GM12873 (cell line): ENCODE measurements at regions not wholly inside any gene's neighbourhood (a gene's known extent, or its start where the extent isn't known, plus 50 kb on each side); places are given as distances from the start of the nearest gene placed in this dataset.

ENCODE experiments used
- TF ChIP-seq, protein P1 (sequence below): IDR thresholded peaks from 2 replicates; pipeline ENCODE4 v1.5.1; 2012; ENCODE audit warnings: low read depth, mild to moderate bottlenecking, moderate library complexity, low read length, control low read depth; ENCODE audit not compliant: insufficient read depth; ENCODE audit errors: missing control alignments

GRCh38 chr2:207284556-207285472 lies 119.1 kb upstream of the KLF7 start:
- TF ChIP-seq, protein P1, sequence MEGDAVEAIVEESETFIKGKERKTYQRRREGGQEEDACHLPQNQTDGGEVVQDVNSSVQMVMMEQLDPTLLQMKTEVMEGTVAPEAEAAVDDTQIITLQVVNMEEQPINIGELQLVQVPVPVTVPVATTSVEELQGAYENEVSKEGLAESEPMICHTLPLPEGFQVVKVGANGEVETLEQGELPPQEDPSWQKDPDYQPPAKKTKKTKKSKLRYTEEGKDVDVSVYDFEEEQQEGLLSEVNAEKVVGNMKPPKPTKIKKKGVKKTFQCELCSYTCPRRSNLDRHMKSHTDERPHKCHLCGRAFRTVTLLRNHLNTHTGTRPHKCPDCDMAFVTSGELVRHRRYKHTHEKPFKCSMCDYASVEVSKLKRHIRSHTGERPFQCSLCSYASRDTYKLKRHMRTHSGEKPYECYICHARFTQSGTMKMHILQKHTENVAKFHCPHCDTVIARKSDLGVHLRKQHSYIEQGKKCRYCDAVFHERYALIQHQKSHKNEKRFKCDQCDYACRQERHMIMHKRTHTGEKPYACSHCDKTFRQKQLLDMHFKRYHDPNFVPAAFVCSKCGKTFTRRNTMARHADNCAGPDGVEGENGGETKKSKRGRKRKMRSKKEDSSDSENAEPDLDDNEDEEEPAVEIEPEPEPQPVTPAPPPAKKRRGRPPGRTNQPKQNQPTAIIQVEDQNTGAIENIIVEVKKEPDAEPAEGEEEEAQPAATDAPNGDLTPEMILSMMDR = no peak

DNA sequence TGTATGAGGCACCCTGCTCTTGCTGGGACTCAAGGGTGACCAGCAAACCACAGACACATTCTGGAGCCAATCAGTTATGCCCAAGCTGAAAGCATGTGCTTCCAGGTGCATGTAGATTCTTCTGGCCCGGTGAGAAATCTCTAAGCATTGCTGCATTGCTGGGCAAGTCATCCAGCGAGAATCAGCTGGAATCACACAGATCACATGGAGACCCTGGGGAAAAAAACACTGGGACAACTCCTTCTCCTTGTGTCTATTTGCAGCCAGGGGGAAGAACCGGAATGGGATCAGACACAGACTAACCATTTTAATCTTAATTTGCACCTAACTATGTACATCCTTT lies 119.7 kb upstream of the KLF7 start:
- TF ChIP-seq, protein P1 = no peak

- TF ChIP-seq, protein P1 = no peak
Measured at GRCh38 chr2:207286106-207286505, 120.4 kb upstream of the KLF7 start.

DNA sequence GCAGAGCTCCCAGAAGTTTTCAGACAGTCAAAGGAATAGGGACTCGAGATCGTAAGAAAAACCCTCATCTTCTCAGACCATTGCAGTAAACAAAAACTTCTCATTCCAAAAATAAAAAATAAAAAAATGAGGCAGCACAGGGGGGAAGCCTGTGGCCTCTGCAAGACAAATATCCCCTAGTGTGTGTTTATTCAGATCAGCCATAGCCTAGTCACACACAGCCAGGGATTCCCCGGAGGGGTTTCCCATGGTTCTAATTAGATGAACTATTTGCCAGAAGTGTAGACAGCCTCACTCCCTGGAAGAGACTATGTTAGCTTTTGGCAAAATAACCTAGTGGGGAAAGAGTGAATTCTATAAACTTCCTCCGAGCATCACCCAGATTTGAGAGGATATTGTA lies 122.9 kb upstream of the KLF7 start:
- TF ChIP-seq, protein P1 = no peak

GRCh38 chr2:207289295-207290018 lies 123.7 kb upstream of the KLF7 start:
- TF ChIP-seq, protein P1 = no peak

- TF ChIP-seq, protein P1 = no peak
Measured at GRCh38 chr2:207290833-207291624, 125.3 kb upstream of the KLF7 start.
